HG02973 (cell line): ENCODE measurements at regions not wholly inside any gene's neighbourhood (a gene's known extent, or its start where the extent isn't known, plus 50 kb on each side); places are given as distances from the start of the nearest gene placed in this dataset.

ENCODE experiments used
- ATAC-seq: cut with Tn5 transposase; IDR thresholded peaks from one replicate; pipeline ENCODE4 v1.9.1; 2021; ENCODE audit warnings: moderate library complexity; ENCODE audit not compliant: unreplicated experiment

DNA sequence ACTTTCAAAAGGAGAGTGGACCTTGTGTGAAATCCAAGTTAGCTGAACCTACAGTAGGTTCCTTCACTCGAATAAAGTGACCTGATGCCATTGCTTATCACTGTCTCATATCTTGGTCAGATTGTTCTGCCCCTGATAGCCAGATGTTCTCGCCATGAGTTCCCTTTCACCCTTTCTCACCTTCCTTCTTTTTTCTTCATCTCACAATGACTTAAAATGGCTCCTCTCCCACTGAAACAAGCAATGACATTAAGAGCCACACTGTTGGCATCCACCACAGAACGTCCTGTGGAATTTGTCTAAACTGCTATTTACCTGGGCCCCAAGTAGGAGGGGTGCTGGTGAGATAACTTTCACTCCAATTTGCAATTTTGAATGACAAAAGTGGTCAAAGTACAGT, 227.6 kb upstream of the PPP1R2C start:
- no peak for ATAC-seq

- ATAC-seq: no peak
Measured at GRCh38 chrX:43008356-43008755, 230.4 kb upstream of the PPP1R2C start.

DNA sequence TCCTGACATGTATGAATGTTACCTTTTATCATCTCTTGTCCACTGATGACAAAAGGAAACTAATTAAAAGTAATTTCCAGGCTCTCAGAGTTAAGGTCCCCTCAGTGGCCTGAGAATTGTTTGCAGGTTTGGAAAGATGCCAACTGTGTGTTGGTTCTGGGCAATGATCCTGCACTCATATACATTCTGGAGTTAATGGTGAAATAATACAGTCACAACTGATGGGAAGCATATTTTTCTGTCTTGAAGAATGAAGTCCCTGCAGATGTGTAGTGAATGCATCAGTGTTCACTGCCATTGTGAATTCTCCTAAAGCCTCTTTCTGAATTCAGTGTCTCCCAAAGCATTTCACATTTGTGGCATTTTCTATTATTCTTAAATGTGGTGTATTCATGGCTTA, 238.1 kb upstream of the PPP1R2C start:
- ATAC-seq: no peak

DNA sequence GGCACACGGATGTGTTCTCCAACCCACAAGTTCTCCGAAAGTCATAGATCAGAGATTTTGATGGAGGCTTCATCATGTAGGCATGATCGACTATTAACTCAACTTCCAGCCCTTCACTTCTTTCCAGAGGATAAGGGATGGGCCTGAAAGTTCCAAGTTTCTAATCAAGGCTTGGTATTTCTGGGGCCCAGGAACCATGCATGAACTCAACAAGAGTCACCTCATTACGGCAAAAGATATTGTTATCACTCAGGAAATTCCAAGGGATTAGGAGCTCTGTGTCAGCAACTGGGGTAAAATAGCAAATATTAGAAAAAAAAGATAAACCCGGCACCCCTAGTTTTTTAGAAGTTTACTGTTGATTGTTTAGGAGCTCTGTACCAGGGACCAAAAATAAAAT, 240.1 kb upstream of the PPP1R2C start:
- ATAC-seq: no peak

- ATAC-seq: no peak
Measured at GRCh38 chrX:43019021-43019420, 241.1 kb upstream of the PPP1R2C start.

- no peak for ATAC-seq
Measured at GRCh38 chrX:43025806-43026315, 247.9 kb upstream of the PPP1R2C start.

DNA sequence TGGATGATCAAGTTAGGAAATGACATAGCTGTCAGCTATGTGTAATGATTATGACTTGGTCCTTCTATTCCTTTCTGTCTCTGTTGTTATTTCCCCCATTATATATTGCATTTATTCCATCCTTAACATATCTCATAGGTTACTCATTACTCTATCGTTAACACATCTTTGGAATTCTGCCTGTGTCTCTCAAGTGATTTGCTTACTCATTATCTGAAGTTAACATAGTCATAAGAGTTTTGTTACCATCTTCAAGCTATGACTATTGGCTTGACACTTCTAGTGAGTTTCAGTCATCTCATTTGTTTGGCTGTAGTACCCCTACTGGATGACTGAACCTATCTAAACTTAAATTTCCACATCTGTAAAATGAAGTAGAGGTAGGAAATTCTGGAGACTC, 286.1 kb upstream of the PPP1R2C start:
- ATAC-seq: no peak

- no peak for ATAC-seq
Measured at GRCh38 chrX:43065978-43066377, 288.0 kb upstream of the PPP1R2C start.

DNA sequence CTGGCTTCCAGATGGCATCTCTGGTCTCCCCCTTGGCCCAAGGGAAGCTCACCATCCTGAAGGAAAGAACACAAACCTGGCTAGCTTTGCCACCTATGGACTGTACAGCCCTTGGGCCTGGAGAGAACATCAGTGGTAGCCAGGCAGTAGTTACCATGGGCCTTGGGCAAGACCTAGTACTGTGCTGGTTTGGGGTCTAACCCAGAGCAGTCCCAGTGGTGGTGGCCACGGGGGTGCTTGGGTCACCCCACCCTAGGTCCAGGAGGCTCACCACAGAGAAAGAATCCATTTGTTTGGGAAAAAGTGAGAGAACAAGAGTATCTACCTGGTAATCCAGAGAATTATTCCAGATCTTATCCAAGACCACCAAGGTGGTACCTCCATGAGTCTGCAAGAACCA, 290.7 kb upstream of the PPP1R2C start:
- ATAC-seq: no peak

GRCh38 chrX:43083016-43083415, 305.1 kb upstream of the PPP1R2C start:
- ATAC-seq: no peak

DNA sequence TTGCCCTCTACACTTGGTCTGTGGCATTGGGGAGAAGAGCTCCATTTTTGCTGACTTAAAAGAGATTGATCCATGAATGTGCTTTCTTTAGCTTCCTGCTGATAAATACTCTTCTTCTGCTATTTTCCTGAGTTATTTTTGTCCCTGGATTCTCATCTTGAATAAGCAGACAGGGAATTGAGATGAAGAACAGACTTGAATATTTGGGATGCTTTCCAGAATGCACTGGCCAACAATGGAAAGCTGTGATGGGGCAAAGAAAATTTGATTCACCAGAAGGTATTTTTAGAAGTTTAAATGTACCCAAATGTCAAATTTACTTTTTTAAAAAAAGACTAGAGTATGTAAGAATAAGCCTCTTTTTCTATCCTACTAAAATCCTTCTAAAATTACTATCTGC, 309.9 kb upstream of the PPP1R2C start:
- no peak for ATAC-seq

DNA sequence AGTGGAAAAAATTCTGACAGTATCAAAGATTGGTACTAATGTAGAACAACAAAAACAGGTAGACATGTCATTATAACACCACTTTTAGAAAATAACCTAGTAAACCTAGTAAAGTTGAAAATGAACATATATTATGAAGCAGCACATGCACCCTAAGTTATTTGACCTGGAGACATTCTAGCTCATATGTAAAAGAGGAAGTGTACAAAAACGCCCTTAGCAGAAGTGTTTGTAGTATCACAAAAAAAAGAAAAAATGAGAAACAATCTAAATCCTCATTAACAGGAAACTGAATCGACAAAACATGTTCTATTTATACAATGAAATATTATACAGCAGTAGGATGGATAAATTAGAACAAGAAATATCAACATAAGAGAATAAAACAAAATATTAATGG, 318.9 kb upstream of the PPP1R2C start:
- no peak for ATAC-seq

GRCh38 chrX:43106009-43106408, 328.0 kb upstream of the PPP1R2C start:
- no peak for ATAC-seq

DNA sequence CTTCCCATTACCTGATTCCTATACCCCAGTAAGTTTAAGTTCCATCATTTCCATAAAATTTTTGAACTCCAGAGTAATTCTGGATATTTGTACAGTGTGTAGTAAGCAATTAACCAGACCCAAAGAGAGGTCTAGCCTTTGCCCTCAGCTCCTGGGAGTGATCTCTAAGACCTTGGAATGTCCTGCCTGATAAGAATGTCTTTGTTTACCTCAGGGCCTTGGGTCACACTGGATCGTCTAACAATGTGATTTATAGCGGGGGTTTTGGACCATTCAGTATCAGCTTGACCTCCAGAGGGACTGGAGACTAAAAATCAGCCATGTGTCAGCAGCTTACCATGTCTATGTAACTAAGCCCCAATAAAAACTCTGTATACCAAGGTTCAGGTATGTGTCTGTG, 330.9 kb upstream of the PPP1R2C start:
- no peak for ATAC-seq

GRCh38 chrX:43121637-43122036, 343.7 kb upstream of the PPP1R2C start:
- no peak for ATAC-seq

DNA sequence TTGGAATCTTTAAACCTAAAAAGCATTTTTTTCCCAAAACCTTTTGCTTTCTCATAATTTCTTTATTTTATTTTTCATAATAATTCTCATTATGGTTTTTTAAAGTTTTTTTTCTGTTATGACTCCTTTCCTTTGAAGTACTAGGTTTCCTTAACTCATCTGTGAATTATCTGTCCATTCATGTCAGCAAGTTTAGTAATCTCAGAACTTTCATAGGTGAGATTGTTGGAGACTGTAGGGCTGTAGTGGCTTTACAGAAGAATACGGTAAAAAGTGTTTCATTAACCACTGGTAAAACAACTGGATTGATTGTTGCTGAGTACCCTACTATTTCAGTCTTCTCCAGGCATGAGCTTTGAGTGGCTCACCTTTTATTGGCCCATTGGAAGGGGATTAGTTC, 361.7 kb upstream of the PPP1R2C start:
- ATAC-seq: no peak

- ATAC-seq: no peak
Measured at GRCh38 chrX:43140582-43140981, 362.6 kb upstream of the PPP1R2C start.

DNA sequence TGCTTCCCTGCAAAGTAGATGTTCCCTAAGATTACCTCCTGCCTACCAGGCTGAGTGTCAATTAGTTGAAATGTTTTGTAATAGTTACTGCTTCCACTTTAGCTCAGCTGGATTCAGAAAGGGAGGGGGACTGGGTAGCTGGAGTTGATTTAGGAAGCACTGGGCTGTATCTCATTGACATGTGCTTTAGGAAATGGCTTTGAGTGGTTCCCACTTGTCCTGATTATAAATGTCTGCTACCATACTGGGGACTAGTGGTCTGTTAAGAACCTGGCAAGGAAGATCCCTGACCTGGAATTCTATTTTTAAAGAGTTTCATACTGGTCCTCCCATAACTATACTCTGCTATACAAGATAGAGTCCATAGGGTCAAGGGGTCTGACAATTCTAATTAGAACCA, 363.9 kb upstream of the PPP1R2C start:
- no peak for ATAC-seq

GRCh38 chrX:43148305-43148704, 370.3 kb upstream of the PPP1R2C start:
- no peak for ATAC-seq

- no peak for ATAC-seq
Measured at GRCh38 chrX:43165343-43165920, 387.5 kb upstream of the PPP1R2C start.

- ATAC-seq: no peak
Measured at GRCh38 chrX:43166874-43167273, 388.9 kb upstream of the PPP1R2C start.

DNA sequence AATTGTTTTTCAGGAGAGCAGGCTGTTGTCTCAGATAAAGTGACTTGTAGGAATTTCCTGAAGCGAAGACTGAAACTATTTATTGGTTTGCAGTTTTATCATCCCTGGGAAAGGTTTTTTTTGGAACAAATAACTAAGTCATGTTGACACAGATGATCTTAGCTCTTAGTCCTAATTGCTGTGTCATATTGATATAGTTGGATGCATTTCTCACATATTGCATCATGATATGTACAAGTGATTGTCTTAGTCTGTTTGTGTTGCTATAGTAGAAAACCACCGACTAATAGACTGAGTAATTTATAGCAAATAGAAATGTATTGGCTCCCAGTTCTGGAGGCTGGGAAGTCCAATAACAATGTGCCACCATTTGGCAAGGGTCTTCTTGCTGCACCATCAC, 397.5 kb upstream of the PPP1R2C start:
- no peak for ATAC-seq

- ATAC-seq: no peak
Measured at GRCh38 chrX:43176686-43177085, 398.7 kb upstream of the PPP1R2C start.
